ENCODE measurements at regions not wholly inside any gene's neighbourhood (a gene's known extent, or its start where the extent isn't known, plus 50 kb on each side); places are given as distances from the start of the nearest gene placed in this dataset.

DNA sequence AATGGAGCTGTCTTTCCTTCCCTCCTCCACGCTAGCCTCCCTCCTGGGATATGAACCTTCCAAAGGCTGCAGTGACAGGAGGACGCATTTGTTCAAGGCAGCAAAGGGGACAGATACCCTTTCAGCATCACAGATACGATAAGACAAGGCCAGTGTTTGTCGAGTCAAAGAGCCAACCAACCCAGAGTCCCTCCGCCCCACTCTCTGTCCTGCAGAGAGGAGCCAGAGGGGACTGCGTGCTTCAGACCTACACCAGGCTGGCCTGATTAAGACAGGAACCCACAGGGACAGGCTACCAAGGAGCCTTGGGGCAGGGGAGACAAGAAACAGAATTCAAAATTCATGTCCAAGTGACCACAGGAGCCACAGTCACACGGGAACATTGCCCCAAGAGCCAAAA, 72.6 kb upstream of the CDH5 start:
- no peak for TF ChIP-seq CTCF (IDR thresholded peaks at IDR 0.05)
- no peak for TF ChIP-seq POLR2AphosphoS5 (IDR thresholded peaks at IDR 0.05; ENCODE audit: insufficient read depth in 1 of 2, low read depth in 1 of 2)
- no peak for TF ChIP-seq POLR2A (IDR thresholded peaks at IDR 0.05)
